Osteoblast (primary cell): ENCODE measurements at regions not wholly inside any gene's neighbourhood (a gene's known extent, or its start where the extent isn't known, plus 50 kb on each side); places are given as distances from the start of the nearest gene placed in this dataset.

Source experiments
- DNase-seq: peaks from one replicate; pipeline ENCODE4 v3.0.0; 2011; ENCODE audit warnings: low spot score, mixed read lengths; ENCODE audit not compliant: insufficient read length; ENCODE audit errors: missing footprints
- H2AFZ ChIP-seq: 2 replicates; pipeline ENCODE4 v1.6.0; 2011; ENCODE audit warnings: mild to moderate bottlenecking, low read length
- H3K27ac ChIP-seq: 2 replicates; pipeline ENCODE4 v1.5.1; 2011; ENCODE audit warnings: mild to moderate bottlenecking, low read depth, low read length, moderate library complexity
- H3K27me3 ChIP-seq: 2 replicates; pipeline ENCODE4 v1.6.0; 2012; ENCODE audit warnings: mild to moderate bottlenecking, control low read depth, inconsistent platforms, low read length, moderate library complexity; ENCODE audit not compliant: insufficient read depth
- H3K36me3 ChIP-seq: 2 replicates; pipeline ENCODE4 v1.5.1; 2011; ENCODE audit warnings: mild to moderate bottlenecking, low read length, control low read depth, moderate library complexity; ENCODE audit not compliant: insufficient read depth
- H3K4me1 ChIP-seq: 2 replicates; pipeline ENCODE4 v1.5.1; 2011; ENCODE audit warnings: mild to moderate bottlenecking, low read length, control low read depth, moderate library complexity; ENCODE audit not compliant: insufficient read depth
- H3K4me2 ChIP-seq: 2 replicates; pipeline ENCODE4 v1.6.0; 2011; ENCODE audit warnings: mild to moderate bottlenecking, low read length; ENCODE audit not compliant: insufficient read depth
- H3K4me3 ChIP-seq: fragments of 200-600 bp; sonication (generic); 3 replicates; pipeline ENCODE4 v1.5.1; 2012; ENCODE audit warnings: mild to moderate bottlenecking, low read length, inconsistent platforms; ENCODE audit not compliant: insufficient read depth
- H3K79me2 ChIP-seq: 2 replicates; pipeline ENCODE4 v1.6.0; 2012; ENCODE audit warnings: mild to moderate bottlenecking, low read length, control low read depth, inconsistent platforms; ENCODE audit not compliant: insufficient read depth
- H3K9me3 ChIP-seq: 2 replicates; pipeline ENCODE4 v1.5.1; 2011; ENCODE audit warnings: low read depth, low read length, control low read depth
- H4K20me1 ChIP-seq: 2 replicates; pipeline ENCODE4 v1.6.0; 2012; ENCODE audit warnings: mild to moderate bottlenecking, low read length, control low read depth; ENCODE audit not compliant: insufficient read depth
- TF ChIP-seq, protein P1 (sequence below): IDR thresholded peaks from 2 replicates; pipeline ENCODE4 v1.5.1; 2011; ENCODE audit warnings: mild to moderate bottlenecking, low read depth, low read length, moderate library complexity; ENCODE audit errors: extremely low read depth

- H3K4me2 ChIP-seq: no peak overlapping the region
- TF ChIP-seq, protein P1, sequence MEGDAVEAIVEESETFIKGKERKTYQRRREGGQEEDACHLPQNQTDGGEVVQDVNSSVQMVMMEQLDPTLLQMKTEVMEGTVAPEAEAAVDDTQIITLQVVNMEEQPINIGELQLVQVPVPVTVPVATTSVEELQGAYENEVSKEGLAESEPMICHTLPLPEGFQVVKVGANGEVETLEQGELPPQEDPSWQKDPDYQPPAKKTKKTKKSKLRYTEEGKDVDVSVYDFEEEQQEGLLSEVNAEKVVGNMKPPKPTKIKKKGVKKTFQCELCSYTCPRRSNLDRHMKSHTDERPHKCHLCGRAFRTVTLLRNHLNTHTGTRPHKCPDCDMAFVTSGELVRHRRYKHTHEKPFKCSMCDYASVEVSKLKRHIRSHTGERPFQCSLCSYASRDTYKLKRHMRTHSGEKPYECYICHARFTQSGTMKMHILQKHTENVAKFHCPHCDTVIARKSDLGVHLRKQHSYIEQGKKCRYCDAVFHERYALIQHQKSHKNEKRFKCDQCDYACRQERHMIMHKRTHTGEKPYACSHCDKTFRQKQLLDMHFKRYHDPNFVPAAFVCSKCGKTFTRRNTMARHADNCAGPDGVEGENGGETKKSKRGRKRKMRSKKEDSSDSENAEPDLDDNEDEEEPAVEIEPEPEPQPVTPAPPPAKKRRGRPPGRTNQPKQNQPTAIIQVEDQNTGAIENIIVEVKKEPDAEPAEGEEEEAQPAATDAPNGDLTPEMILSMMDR: no peak
- no peaks in the 10 kb centered on the region for H3K79me2 ChIP-seq
- no peaks in the 10 kb centered on the region for H4K20me1 ChIP-seq
- H3K27ac ChIP-seq: no peak overlapping the region
- H2AFZ ChIP-seq: no peak overlapping the region
- no peaks in the 10 kb centered on the region for H3K27me3 ChIP-seq
- H3K9me3 ChIP-seq: no peaks in the 10 kb centered on the region
- H3K36me3 ChIP-seq: no peaks in the 10 kb centered on the region
- no peak overlapping the region for H3K4me3 ChIP-seq
- no peak for DNase-seq
- H3K4me1 ChIP-seq: no peaks in the 10 kb centered on the region
Measured at GRCh38 chr6:159557031-159557430, 136.0 kb downstream of the SOD2 start.

- Histone ChIP-seq H3K27me3 (no peaks in the 10 kb centered on the region), H4K20me1 (no peaks in the 10 kb centered on the region), H3K4me2 (no peak overlapping the region), H3K4me3 (no peak overlapping the region), H3K4me1 (no peaks in the 10 kb centered on the region), H3K27ac (no peak overlapping the region), H3K36me3 (no peaks in the 10 kb centered on the region), H2AFZ (no peak overlapping the region), H3K9me3 (no peaks in the 10 kb centered on the region), H3K79me2 (no peaks in the 10 kb centered on the region)
- no peak for DNase-seq
- TF ChIP-seq, protein P1: no peak
Measured at GRCh38 chr6:159555082-159555875, 137.8 kb downstream of the SOD2 start.

GRCh38 chr6:159541296-159541695 lies 151.7 kb downstream of the SOD2 start:
- H3K27me3 ChIP-seq: no peaks in the 10 kb centered on the region
- H3K4me2 ChIP-seq: no peak overlapping the region
- H3K9me3 ChIP-seq: no peaks in the 10 kb centered on the region
- no peaks in the 10 kb centered on the region for H4K20me1 ChIP-seq
- no peak overlapping the region for H3K4me3 ChIP-seq
- no peak for DNase-seq
- H3K79me2 ChIP-seq: no peaks in the 10 kb centered on the region
- H3K4me1 ChIP-seq: no peaks in the 10 kb centered on the region
- H3K36me3 ChIP-seq: no peaks in the 10 kb centered on the region
- H2AFZ ChIP-seq: no peak overlapping the region
- H3K27ac ChIP-seq: no peak overlapping the region
- TF ChIP-seq, protein P1: no peak

DNA sequence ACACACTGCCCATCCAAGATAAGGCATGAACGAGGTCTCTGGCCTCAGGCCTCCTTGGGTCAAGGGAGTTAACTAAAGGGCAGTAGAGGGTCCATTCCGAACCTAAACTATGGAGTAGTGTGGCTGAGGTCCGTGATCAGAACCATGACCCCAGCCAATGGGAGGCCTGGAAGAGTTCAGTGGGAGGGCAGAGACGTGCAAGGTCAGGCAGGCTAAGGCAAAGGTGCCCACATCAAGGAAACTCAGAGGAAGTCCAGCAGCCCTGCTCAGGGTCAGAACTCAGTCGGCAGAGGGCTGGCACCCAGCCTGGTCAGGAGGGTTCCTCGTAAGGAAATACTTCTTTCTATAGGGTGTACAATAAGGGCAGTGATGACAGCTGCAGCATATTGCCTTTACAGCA lies 152.2 kb downstream of the SOD2 start:
- Histone ChIP-seq H3K4me2 (no peak overlapping the region), H3K27me3 (no peaks in the 10 kb centered on the region), H3K4me3 (no peak overlapping the region), H3K9me3 (no peaks in the 10 kb centered on the region), H2AFZ (no peak overlapping the region), H3K4me1 (no peaks in the 10 kb centered on the region), H4K20me1 (no peaks in the 10 kb centered on the region), H3K79me2 (no peaks in the 10 kb centered on the region), H3K36me3 (no peaks in the 10 kb centered on the region), H3K27ac (no peak overlapping the region)
- no peak for DNase-seq
- TF ChIP-seq, protein P1: no peak
